ENCODE measurements at regions not wholly inside any gene's neighbourhood (a gene's known extent, or its start where the extent isn't known, plus 50 kb on each side); places are given as distances from the start of the nearest gene placed in this dataset.

DNA sequence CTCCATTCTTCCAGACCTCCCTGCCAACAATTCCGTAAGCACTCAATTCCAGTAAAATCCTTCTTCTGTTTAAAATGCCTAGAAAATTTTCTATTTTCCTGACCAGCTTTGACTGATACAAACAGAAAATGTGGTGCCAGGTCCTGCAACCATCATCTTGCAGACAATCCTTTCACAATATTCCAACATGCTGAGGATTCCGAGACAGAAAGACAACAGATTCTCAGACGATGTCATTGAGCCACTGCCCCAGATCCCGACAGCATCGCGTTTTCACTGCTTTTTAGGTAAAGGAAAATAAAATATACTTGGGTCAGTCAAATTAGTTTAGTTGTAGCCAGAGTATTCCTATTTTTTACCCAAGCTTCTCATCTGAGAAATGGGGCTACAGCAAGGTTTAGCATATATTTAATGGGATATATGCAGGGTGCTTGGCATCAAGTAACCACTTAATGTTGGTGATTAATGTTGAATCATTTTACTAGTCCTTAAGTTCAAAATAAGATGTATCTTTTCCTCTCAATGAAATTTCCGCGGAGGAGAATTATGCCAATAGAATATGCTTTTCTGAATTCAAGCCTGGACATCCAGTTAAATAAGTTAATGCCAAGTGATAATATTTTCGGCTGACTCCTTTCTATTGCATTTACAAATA is 866.6 kb downstream of the SLC4A3 start:
- Histone ChIP-seq H3K36me3 (ENCODE audit: control insufficient read depth, insufficient read depth, low read length) (no peaks in the 10 kb centered on the region), H3K9me3 (replicated peaks; ENCODE audit: control insufficient read depth, insufficient read depth, low read depth, low read length) (no peaks in the 10 kb centered on the region), H3K79me2 (ENCODE audit: control insufficient read depth, insufficient read depth, low read length) (no peaks in the 10 kb centered on the region), H3K4me2 (ENCODE audit: insufficient read depth, low read length) (no peak overlapping the region), H3K9me1 (ENCODE audit: control insufficient read depth, insufficient read depth, low read length) (no peaks in the 10 kb centered on the region), H3K4me3 (no peak overlapping the region), H3K9ac (ENCODE audit: insufficient read depth in 1 of 2, low read depth in 2 of 2, low read length in 2 of 2) (no peak overlapping the region), H3K27ac (ENCODE audit: extremely low read depth, low read depth, low read length) (no peak overlapping the region), H3K4me1 (replicated peaks in 1 of 2; ENCODE audit: control insufficient read depth in 2 of 2, insufficient read depth in 2 of 2, low read length in 2 of 2) (no peaks in the 10 kb centered on the region), H4K20me1 (replicated peaks; ENCODE audit: control insufficient read depth, insufficient read depth, low read length) (no peaks in the 10 kb centered on the region), H2AFZ (ENCODE audit: low read depth, low read length) (no peak overlapping the region), H3K27me3 (ENCODE audit: control insufficient read depth in 2 of 2, insufficient read depth in 2 of 2, low read length in 2 of 2) (no peaks in the 10 kb centered on the region)
- FAIRE-seq, result no peak
- no peak for TF ChIP-seq BDP1 (IDR thresholded peaks at IDR 0.05; ENCODE audit: insufficient read depth, insufficient read length)
- TF ChIP-seq, protein P1, sequence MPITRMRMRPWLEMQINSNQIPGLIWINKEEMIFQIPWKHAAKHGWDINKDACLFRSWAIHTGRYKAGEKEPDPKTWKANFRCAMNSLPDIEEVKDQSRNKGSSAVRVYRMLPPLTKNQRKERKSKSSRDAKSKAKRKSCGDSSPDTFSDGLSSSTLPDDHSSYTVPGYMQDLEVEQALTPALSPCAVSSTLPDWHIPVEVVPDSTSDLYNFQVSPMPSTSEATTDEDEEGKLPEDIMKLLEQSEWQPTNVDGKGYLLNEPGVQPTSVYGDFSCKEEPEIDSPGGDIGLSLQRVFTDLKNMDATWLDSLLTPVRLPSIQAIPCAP (CRISPR knock-in tag; IDR thresholded peaks at IDR 0.05; ENCODE audit: borderline replicate concordance), result no peak
- TF ChIP-seq, protein P2, sequence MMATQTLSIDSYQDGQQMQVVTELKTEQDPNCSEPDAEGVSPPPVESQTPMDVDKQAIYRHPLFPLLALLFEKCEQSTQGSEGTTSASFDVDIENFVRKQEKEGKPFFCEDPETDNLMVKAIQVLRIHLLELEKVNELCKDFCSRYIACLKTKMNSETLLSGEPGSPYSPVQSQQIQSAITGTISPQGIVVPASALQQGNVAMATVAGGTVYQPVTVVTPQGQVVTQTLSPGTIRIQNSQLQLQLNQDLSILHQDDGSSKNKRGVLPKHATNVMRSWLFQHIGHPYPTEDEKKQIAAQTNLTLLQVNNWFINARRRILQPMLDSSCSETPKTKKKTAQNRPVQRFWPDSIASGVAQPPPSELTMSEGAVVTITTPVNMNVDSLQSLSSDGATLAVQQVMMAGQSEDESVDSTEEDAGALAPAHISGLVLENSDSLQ (IDR thresholded peaks at IDR 0.05), result no peak
- no peak for TF ChIP-seq TFAM (CRISPR knock-in tag; conservative IDR thresholded peaks at IDR 0.05)
- TF ChIP-seq DDX20 (tag; IDR thresholded peaks at IDR 0.05; ENCODE audit: low read depth), result no peak
- TF ChIP-seq XRCC5 (IDR thresholded peaks at IDR 0.05; ENCODE audit: low read depth, low read length), result no peak
- no peak for TF ChIP-seq SMAD4 (CRISPR knock-in tag; conservative IDR thresholded peaks at IDR 0.05)
- TF ChIP-seq BRD9 (IDR thresholded peaks at IDR 0.05; ENCODE audit: low read depth, partially characterized antibody), result no peak
- TF ChIP-seq, protein P3, sequence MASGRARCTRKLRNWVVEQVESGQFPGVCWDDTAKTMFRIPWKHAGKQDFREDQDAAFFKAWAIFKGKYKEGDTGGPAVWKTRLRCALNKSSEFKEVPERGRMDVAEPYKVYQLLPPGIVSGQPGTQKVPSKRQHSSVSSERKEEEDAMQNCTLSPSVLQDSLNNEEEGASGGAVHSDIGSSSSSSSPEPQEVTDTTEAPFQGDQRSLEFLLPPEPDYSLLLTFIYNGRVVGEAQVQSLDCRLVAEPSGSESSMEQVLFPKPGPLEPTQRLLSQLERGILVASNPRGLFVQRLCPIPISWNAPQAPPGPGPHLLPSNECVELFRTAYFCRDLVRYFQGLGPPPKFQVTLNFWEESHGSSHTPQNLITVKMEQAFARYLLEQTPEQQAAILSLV (tag; IDR thresholded peaks at IDR 0.05), result no peak
- TF ChIP-seq, protein P4, sequence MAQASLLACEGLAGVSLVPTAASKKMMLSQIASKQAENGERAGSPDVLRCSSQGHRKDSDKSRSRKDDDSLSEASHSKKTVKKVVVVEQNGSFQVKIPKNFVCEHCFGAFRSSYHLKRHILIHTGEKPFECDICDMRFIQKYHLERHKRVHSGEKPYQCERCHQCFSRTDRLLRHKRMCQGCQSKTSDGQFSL (CRISPR knock-in tag; IDR thresholded peaks at IDR 0.05), result no peak
- TF ChIP-seq, protein P4 (tag; IDR thresholded peaks at IDR 0.05), result no peak
- TF ChIP-seq TSC22D4 (tag; IDR thresholded peaks at IDR 0.05), result no peak
- TF ChIP-seq SREBF2 (CRISPR knock-in tag; IDR thresholded peaks at IDR 0.05), result no peak
- no peak for TF ChIP-seq GABPA (tag; conservative IDR thresholded peaks at IDR 0.05; ENCODE audit: low read depth)
- TF ChIP-seq, protein P5, sequence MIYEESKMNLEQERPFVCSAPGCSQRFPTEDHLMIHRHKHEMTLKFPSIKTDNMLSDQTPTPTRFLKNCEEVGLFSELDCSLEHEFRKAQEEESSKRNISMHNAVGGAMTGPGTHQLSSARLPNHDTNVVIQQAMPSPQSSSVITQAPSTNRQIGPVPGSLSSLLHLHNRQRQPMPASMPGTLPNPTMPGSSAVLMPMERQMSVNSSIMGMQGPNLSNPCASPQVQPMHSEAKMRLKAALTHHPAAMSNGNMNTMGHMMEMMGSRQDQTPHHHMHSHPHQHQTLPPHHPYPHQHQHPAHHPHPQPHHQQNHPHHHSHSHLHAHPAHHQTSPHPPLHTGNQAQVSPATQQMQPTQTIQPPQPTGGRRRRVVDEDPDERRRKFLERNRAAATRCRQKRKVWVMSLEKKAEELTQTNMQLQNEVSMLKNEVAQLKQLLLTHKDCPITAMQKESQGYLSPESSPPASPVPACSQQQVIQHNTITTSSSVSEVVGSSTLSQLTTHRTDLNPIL (CRISPR knock-in tag; IDR thresholded peaks at IDR 0.05), result no peak
- TF ChIP-seq, protein P6, sequence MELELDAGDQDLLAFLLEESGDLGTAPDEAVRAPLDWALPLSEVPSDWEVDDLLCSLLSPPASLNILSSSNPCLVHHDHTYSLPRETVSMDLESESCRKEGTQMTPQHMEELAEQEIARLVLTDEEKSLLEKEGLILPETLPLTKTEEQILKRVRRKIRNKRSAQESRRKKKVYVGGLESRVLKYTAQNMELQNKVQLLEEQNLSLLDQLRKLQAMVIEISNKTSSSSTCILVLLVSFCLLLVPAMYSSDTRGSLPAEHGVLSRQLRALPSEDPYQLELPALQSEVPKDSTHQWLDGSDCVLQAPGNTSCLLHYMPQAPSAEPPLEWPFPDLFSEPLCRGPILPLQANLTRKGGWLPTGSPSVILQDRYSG (tag; conservative IDR thresholded peaks at IDR 0.05; ENCODE audit: low read depth), result no peak
- TF ChIP-seq GATA2 (CRISPR knock-in tag; IDR thresholded peaks at IDR 0.05), result no peak
- intact Hi-C loops (cut with micrococcal nuclease), result no loop called here
- ChIA-PET CTCF (ENCODE audit: low intra/inter-chr PET ratio) (no interaction called here), POLR2A (no interaction called here)
- in situ Hi-C loops (cut with MboI), result no loop called here
- ATAC-seq, result no peak
- no peak for DNase-seq (ENCODE audit: extremely low read depth in 1 of 4, low spot score in 3 of 4)
- 1% methylated on average over 9 of the region's 9 CpGs for WGBS (ENCODE audit: insufficient coverage, low coverage, missing lambda C conversion rate)
- no TSS peak for BruUV-seq (replicated peaks)

Measured in K562 (cell line).